Left ventricle myocardium superior (tissue), 1 donor: ENCODE measurements at regions not wholly inside any gene's neighbourhood (a gene's known extent, or its start where the extent isn't known, plus 50 kb on each side); places are given as distances from the start of the nearest gene placed in this dataset.

Experiments used
- ATAC-seq: fragments of 200-7000 bp; cut with Tn5 transposase; one replicate; pipeline ENCODE4 v1.9.1; 2020; ENCODE audit warnings: mild to moderate bottlenecking, moderate library complexity
- DNase-seq: peaks from one replicate; pipeline ENCODE4 v3.0.0-alpha.2; 2020
- intact Hi-C: fragments of 100-400 bp; cut with micrococcal nuclease; formaldehyde crosslinking; loops from one replicate; pipeline ENCODE4 v1.11.0; 2022
- donor health status: DM: no; HTN: yes; CAD: no; lungs with severe emphysema.

GRCh38 chr5:86929123-86929766 is 311.5 kb downstream of the COX7C start:
- intact Hi-C loops = no loop called here
- DNase-seq (no peak), ATAC-seq (no peak)

GRCh38 chr5:86951761-86952160 is 315.9 kb upstream of the RASA1 start:
- intact Hi-C loops = no loop called here
- DNase-seq (no peak), ATAC-seq (no peak)

GRCh38 chr5:86964889-86965288 is 302.8 kb upstream of the RASA1 start:
- intact Hi-C loops = no loop called here
- DNase-seq (no peak), ATAC-seq (no peak)

- intact Hi-C loops = no loop called here
- ATAC-seq (peak; percentile 65), DNase-seq (peak; percentile 53)
Observed at GRCh38 chr5:86968301-86968753, 299.4 kb upstream of the RASA1 start.

GRCh38 chr5:86970361-86970760 is 297.3 kb upstream of the RASA1 start:
- ATAC-seq = no peak
- intact Hi-C loops = no loop called here
- DNase-seq = no peak

- DNase-seq (no peak), ATAC-seq (peak; percentile 72)
- intact Hi-C loops = no loop called here
Observed at GRCh38 chr5:86971034-86971571, 296.6 kb upstream of the RASA1 start.

- intact Hi-C loops = no loop called here
- DNase-seq (no peak), ATAC-seq (peak; percentile 73)
Observed at GRCh38 chr5:86974955-86975354, 292.7 kb upstream of the RASA1 start.

- intact Hi-C loops = no loop called here
- ATAC-seq (peak; percentile 78), DNase-seq (no peak)
Observed at GRCh38 chr5:86977190-86977589, 290.5 kb upstream of the RASA1 start.

GRCh38 chr5:86977808-86978207 is 289.9 kb upstream of the RASA1 start:
- intact Hi-C loops = no loop called here
- no peak for DNase-seq
- ATAC-seq = no peak

GRCh38 chr5:86979811-86980411 is 287.8 kb upstream of the RASA1 start:
- DNase-seq (no peak), ATAC-seq (peak; percentile 84)
- intact Hi-C loops = no loop called here

GRCh38 chr5:86981898-86982297 is 285.8 kb upstream of the RASA1 start:
- intact Hi-C loops = no loop called here
- DNase-seq (no peak), ATAC-seq (no peak)

GRCh38 chr5:86983208-86983607 is 284.5 kb upstream of the RASA1 start:
- ATAC-seq (no peak), DNase-seq (no peak)
- intact Hi-C loops = no loop called here

GRCh38 chr5:86986837-86987236 is 280.8 kb upstream of the RASA1 start:
- no peak for DNase-seq
- no peak for ATAC-seq
- intact Hi-C loops = no loop called here

- intact Hi-C loops = no loop called here
- DNase-seq (no peak), ATAC-seq (no peak)
Observed at GRCh38 chr5:86997516-86997915, 270.2 kb upstream of the RASA1 start.

GRCh38 chr5:86999951-87000350 is 267.7 kb upstream of the RASA1 start:
- ATAC-seq (no peak), DNase-seq (no peak)
- intact Hi-C loops = no loop called here

- ATAC-seq = peak; percentile 34
- intact Hi-C loops = no loop called here
Observed at GRCh38 chr5:87002485-87002884, 265.2 kb upstream of the RASA1 start.

GRCh38 chr5:87004101-87004500 is 263.6 kb upstream of the RASA1 start:
- ATAC-seq (no peak), DNase-seq (no peak)
- intact Hi-C loops = no loop called here

More at GRCh38 chr5:87002485-87002884, 265.2 kb upstream of the RASA1 start:
- no peak for DNase-seq

- DNase-seq (no peak), ATAC-seq (no peak)
- intact Hi-C loops = no loop called here
Observed at GRCh38 chr5:87007737-87008136, 259.9 kb upstream of the RASA1 start.

- no peak for ATAC-seq
- no peak for DNase-seq
- intact Hi-C loops = no loop called here
Observed at GRCh38 chr5:87008751-87009560, 258.7 kb upstream of the RASA1 start.

GRCh38 chr5:87010736-87011135 is 256.9 kb upstream of the RASA1 start:
- intact Hi-C loops = no loop called here
- DNase-seq (no peak), ATAC-seq (peak; percentile 37)
